Ramos (cell line): ENCODE measurements at regions not wholly inside any gene's neighbourhood (a gene's known extent, or its start where the extent isn't known, plus 50 kb on each side); places are given as distances from the start of the nearest gene placed in this dataset.

Source experiments
- in situ Hi-C: fragments of 300-500 bp; cut with MboI; formaldehyde crosslinking; loops from one replicate; pipeline ENCODE4 v1.14.3; 2022; ENCODE audit warnings: low sequenced_read_pairs; ENCODE audit not compliant: unreplicated experiment

DNA sequence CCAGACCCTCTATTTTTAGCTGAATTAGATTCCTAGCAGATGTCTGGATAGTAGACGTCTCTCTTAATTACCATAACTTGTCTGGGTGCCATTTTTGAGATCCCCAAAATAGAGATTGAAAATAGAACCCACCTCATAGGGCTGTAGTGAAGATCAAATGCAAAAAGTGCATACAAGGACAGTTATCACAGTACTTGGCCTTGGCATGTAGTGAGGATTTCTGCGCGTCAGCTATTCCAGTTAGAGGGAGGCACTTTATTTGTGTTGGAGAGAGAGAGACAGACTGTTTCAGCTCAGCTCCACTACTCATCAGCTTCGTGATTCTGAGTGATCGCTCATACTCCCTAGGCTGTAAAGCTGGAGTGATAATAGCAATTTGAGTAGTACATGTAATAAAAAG is 59.6 kb upstream of the CDH13 start:
- in situ Hi-C loops = no loop called here

DNA sequence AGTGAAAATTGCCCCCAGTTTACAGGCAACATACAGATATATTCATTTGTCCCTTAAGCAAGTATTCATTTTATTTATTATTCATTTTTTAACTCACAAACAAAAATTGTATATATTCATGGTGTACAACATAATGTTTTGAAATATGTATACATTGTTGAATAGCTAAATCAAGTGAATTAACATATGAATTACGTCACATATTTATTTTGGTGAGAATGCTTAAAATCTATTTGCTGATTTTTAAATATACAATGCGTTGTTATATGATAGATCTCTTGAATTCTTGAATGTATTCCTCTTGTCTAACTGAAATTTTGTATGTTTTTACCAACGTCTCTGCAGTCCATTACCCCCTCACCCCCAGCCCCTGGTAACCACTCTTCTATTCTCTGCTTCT is 63.4 kb upstream of the CDH13 start:
- in situ Hi-C loops = no loop called here

DNA sequence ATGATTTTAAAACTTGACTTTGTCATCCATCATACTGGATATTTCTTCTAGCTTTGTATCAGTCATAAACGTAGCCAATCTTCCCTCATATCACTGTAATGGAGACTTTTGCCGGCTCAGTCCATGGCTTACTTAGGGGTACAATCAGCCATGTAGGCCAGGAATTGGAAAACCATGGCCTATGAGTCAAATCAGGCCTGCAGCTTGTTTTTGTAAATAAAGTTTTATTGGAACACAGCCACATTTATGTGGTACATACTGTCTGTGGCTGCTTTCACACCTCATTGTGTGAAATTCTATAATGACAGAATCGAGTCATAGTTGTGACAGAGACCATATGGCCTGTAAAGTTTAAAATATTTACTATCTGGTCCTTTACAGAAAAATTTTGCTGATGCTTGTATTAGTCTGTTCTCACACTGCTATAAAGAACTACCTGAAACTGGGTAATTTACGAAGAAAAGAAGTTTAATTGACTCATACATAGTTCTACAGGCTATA is 64.5 kb upstream of the CDH13 start:
- in situ Hi-C loops = no loop called here

DNA sequence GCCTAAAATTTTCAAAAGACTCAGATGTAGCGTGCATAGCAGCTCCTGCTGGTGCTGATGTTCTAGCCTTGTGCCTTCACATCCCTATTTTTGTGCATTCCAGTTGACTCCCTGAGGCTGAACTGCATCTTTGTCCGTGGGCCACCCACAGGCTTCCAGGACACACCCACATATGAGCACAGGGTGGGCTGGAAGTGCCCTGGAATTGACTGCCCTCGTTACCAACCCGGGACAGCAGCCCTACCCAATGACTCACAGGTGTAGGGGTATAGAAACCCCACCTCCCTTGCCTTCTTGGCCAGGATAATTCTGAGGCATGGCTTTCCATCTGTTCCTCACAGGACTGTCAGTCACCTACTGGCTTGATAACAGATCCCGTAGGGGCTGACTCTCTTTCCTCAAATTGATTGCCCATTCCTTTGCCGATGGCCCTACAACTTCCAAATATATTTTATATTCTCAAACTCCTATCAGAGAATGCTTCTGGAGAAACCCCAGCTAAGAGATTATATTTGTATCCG is 65.9 kb upstream of the CDH13 start:
- in situ Hi-C loops = no loop called here

DNA sequence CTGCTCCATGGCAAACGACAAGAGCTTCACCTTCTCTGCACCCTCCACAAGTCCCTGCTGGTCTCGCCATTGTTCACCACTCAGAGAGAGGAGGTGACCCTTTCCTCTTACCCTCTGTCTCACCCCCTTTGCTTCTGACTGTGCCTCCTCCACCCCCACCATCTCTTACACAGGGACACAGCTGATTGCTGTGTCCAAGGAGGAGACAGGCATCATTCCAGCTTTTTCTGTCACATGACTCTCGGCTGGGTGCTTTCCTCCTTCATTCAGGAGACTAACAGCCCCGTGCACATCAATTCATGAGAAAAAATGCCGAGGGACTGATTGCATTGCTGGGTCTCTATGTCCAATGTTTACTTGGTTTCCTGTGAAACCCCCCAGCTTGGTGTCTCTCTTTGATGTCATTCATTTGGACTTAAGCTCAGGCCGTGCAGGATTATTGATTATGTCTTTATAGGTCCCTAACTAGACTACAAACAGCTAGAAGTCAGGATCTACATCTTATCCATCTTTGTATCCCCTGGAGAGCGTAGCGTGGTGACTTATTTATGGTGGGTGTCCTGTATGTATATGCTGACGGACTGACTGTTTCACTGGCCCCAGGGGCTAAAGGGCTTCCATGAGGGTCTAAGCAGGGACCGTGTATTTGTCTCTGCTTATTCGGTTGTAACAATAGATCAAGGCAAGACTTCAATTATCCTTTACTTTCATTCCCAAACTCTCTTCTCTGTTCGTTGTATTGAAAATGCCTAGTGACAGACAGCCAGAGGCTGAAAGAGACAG is 82.2 kb upstream of the CDH13 start:
- in situ Hi-C loops = no loop called here

DNA sequence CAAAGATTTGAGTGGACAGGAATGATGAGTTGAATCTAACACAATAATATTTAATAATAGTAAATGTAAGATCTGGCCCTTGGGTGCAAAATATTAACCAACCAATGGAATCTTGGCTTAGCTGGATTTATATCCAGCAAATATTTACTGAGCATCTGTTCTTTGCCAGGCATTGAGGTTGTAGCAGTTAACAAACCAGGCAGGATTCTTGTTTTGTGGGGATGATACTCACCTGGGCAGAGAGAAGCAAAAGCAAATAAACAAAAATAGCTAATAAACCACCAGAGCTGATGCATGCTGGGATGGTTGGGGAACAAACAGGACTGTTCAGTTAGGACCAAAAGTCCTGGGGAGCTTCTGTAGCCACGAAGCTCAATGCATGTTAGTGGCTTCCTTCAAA is 84.1 kb upstream of the CDH13 start:
- in situ Hi-C loops = no loop called here

DNA sequence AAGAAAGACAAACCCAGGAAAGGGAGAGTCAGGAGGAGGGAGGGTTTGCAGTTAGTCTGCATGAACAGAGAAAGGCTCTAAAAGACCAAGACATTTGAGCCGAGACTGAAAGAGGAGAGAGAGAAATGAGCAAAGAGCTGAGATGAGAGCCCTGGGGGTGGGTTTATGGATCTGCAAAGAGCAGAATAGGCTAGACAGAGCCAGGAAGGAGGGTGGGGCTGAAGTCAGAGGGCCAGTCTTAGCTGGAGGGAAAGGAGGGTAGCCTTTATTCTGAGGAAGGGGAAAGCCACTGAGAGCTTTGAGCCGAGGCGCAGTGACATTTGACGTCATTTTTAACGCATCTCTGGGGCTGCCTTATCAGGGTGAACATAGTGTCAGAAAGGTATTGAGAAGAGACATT is 85.7 kb upstream of the CDH13 start:
- in situ Hi-C loops = no loop called here

DNA sequence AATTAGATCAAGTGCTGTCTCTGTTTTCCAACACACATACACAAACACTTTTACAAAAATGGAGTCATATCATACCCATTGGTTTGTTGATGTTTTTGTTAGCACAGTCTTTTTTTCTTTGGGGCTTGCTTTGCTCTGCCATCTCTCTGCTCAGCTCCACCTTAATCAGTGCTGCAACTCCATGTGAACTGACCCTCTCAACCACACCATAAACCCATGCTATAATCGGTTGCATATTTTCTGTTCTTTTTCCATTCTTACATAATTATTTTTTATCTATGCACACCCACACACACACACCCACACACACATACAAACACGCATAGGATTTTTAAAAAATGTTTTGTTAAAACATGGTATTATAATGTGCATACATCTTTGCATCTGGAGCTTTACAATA is 91.0 kb upstream of the CDH13 start:
- in situ Hi-C loops = no loop called here

DNA sequence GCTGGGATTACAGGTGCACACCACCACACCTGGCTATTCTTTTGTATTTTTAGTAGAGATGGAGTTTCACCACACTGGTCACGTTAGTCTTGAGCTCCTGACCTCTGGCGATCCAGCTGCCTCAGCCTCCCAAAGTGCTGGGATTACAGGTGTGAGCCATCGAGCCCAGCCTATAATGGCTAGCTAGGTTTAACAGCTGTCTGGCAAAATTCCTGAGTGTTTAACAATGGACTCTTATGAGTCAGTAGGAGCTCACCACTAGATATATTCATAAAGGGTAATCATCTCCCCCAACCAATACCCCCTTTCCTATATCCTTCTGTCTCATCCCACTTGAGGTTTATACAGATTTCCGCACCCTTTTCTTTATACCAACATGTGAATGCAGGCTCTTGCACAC is 91.5 kb upstream of the CDH13 start:
- in situ Hi-C loops = no loop called here

DNA sequence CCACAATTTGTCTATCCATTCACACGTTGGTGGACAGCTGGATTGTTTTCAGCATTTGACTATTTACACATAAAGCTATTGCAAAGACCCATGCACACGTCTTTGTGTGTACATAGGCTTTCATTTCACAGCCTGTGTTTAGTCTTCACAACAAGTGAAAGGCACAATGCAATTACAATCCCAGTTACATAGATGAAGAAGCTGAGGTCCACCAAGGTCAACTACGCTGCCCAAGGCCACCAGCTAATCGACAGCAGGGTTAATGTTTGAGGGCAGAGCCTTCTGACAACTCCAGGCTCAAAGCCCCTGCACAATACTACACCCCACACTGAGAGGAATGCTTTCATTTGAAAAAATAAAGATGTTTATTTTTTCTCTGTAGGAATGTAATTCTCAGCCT is 93.6 kb upstream of the CDH13 start:
- in situ Hi-C loops = no loop called here

DNA sequence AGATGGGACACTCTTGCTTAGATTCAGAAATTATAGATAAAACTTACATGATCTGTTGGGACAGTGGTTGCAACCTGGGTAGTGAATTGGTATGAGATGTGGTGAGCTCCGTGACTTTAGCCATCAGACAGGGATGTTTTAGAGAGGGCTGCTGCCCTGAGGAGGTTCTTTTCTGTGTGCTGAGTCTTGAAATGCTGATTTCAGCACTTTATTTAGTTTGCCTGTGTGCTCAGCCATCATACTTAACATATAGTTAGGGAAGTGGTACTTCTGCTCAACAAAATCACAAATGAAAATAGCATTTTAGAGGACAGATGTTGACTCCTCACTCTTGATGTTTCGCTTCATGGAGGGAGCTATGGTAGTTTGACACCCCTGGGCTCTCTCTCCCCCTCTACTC is 95.9 kb upstream of the CDH13 start:
- in situ Hi-C loops = no loop called here

DNA sequence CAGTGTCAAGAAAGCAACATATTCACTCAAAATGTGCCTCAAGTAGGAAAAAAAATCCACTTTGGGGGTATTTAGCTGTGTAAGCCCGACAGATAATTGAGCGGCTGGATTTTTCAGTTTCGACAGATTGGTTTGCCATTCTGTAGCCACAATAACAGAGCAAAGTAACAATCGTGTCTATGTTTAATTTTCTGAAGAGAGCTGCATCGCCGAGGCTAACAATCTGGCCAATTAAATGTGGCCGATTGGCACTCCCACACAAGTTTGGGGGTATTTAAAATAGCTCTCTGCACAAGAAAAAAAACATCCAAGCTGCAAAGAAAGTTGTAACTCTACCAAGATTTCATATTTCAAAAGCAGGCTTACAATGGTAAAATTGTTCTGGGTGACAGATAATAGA is 99.7 kb upstream of the CDH13 start:
- in situ Hi-C loops = no loop called here

DNA sequence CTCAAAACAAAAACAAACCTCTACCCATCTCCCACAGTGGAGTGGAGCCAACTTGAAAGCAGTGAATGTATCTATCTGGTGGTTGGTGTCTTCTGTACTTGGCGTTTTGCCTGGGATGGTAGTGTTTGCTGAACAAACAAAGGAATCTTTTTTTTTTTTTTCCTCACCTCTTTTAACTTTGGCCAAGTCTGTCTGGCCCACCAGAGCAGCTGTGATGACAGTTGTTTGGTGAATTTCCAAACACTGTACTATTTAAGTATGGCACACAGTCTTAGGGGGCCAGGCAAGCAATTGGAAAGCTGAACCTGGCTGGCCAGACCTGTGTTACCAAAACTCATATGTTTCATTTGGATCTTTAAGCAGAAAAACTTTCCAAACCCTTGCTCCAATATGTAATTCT is 101.8 kb upstream of the CDH13 start:
- in situ Hi-C loops = no loop called here

DNA sequence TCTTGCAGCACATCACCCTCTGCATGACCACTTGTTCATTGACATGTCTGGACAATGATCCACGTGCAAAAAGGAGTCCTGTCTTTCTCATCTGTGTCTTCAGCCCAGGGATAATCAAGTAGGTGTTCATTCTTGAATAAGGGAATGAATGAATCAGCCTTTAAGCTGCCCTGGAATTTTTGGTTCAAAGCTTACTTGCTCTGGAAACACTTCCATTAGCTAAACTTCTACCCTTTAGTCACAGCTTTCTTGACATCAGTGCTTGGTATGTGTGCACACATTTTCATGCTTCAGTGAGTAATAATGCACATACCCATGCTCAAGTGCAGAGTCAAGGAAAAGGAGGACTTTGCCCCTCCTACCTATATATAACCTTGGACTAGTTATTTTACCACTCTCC is 103.0 kb upstream of the CDH13 start:
- in situ Hi-C loops = no loop called here

DNA sequence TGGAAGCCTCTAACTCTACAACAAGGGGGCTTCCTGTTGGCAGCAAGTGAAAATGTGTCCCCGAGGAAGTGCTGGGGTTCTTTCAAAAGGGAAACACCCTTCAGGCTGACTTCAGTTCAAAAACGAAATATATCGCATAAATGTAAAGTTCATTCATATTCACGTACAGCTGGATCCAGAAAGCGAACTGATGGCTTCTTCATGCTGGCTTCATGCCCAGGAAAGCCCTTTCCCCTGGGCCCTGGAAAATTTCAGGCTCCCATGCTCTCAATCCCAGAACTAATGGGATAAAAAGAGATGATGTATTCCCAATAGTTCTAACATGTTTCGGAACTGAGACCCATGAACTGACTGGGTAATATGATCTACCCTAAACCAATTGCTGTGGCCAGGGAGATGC is 104.7 kb upstream of the CDH13 start:
- in situ Hi-C loops = no loop called here

DNA sequence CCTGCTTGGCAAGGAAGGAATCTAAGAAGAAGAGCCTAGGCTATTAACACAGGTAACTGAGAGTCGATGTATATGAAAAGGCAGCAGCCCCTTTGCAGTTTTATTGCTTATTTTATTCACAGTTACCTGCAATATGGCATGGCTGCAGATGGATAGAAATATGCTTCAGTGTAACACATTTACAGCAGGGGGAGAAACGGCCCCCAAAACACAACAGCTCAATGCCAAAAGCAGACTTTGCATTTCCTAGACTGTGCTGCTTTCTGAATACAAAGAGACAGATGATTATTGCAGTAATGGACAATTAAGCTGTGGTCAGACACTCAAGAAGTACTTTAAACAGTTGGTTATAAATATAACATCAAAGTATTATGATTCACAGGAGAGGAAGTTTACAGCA is 108.0 kb upstream of the CDH13 start:
- in situ Hi-C loops = no loop called here

DNA sequence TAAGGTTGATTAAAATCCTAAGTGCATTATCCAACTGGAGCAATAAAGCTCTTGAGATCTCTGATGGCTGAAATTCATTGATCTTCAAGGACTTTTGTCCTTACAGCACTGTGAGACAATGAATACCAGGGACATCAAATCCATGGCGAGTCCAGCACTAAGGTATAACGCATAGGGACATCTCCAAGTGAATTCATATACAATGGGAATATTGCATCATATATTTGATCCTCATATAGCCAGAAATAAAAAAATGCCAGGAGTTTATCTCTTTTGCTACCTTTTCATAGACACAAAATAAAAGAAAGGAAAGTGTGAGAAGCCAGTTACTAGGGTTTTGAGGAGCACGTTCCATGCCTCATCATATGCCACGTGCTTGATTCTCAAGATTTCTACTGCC is 112.5 kb upstream of the CDH13 start:
- in situ Hi-C loops = no loop called here

DNA sequence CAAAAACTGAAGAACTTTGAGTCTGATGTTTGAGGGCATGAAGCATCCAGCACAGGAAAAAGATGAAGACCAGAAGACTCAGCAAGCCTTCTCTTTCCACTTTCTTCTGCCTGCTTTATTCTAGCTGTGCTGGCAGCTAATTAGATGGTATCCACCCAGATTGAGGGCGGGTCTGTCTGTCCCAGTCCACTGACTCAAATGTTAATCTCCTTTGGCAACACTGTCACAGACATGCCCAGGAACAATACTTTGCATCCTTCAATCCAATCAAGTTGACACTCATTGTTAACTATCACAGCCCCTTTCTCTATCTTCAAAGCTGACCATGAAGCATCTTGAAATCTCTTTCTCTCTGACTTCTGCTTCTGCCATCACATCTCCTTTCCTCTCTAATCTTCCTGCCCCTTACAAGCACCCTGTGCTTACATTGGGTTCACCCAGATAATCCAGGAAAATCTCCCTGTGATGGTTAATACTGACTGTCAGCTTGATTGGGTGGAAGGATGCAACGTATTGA is 115.9 kb upstream of the CDH13 start:
- in situ Hi-C loops = no loop called here

DNA sequence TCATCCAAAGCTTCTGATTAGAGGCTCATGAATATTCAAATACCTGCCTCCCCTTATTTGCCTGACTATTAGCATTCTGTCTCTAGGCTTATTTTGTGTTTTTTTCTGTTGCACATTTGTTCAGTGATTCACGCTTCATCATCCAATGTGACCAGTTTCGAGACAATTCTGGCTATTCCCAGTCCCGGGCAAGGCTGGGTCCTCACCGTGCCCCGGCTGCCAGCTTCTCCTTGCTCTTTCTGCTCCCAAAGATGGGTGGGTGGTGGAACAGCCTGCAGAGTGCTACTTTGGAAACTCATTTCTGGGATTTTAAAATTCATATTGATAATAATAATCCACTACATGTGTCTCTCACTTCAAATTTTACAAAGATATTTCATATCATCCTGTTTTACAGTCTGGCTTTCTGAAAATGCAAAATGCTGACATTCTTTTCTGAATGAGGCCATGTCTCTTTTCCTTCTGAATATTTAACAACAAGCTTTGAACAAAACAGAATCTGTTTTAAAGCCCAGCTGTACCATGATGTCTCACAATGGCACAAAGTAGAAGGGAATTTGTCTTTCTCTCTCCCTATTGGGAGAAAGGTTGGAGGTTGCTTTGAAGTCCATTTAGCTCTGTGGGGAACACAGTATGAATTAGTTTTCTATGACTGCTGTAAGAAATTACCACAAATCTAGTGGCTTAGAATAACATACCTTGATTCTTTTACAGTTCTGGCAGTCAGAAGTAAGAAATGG is 116.9 kb upstream of the CDH13 start:
- in situ Hi-C loops = no loop called here

DNA sequence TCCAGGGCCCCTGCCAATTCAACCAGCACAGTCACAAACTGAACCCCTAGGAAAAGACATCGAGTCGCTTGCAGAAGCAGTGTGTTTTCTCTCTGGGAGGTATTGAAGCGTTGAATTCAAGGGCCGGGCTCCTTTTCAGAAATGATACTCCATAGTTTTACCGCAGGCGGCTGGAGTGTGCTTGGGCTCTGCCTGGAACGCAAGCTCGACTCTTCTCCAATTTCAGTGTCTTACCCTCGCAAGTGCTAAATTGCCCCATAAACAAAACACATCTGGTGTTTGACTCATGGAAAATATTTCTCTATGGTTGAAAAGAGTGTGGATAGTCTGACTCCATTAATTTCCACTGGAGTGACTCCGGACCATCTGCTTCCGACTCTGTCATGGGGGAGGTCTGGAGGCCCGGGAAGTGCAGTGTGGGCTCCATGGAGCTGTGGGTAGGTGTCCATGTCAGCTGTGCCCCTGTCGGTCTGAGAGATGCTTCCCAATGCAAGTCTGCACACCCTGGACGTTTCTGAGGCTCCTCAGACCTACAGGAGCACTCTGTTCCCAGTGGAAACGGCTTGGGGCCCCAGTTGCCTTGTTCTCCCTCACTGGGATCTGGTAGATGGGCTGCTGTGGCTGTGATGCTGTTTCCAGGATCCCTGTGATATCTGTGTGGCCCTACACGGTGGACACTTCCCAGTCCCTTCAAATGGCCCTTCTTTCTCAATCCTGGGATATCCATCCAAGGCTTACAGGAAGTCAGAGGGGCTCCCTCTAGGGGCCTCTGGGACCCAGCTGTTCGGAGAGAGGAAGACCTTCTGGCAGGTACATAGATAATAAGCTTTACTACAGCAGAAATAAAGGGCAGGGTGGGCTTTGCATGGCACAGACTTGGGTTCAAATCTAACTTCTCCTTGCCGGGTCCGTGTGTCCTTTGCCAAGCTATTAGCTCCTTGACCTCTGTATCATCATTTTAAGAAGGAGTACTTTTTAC is 119.8 kb upstream of the CDH13 start:
- in situ Hi-C loops = no loop called here
